HL-60 (cell line): ENCODE measurements at regions not wholly inside any gene's neighbourhood (a gene's known extent, or its start where the extent isn't known, plus 50 kb on each side); places are given as distances from the start of the nearest gene placed in this dataset.

Experiments
- GABPA ChIP-seq: IDR thresholded peaks from 2 replicates; pipeline ENCODE4 v1.6.1; 2012; ENCODE audit warnings: low read depth
- TF ChIP-seq, protein P1 (sequence below): IDR thresholded peaks from one replicate; pipeline ENCODE4 v1.5.1; 2011; ENCODE audit warnings: low read length, control low read depth, inconsistent platforms; ENCODE audit not compliant: insufficient read depth
- TF ChIP-seq, protein P2 (sequence below): IDR thresholded peaks from 2 replicates; pipeline ENCODE4 v1.6.1; 2012; ENCODE audit warnings: low read depth; ENCODE audit not compliant: insufficient replicate concordance

DNA sequence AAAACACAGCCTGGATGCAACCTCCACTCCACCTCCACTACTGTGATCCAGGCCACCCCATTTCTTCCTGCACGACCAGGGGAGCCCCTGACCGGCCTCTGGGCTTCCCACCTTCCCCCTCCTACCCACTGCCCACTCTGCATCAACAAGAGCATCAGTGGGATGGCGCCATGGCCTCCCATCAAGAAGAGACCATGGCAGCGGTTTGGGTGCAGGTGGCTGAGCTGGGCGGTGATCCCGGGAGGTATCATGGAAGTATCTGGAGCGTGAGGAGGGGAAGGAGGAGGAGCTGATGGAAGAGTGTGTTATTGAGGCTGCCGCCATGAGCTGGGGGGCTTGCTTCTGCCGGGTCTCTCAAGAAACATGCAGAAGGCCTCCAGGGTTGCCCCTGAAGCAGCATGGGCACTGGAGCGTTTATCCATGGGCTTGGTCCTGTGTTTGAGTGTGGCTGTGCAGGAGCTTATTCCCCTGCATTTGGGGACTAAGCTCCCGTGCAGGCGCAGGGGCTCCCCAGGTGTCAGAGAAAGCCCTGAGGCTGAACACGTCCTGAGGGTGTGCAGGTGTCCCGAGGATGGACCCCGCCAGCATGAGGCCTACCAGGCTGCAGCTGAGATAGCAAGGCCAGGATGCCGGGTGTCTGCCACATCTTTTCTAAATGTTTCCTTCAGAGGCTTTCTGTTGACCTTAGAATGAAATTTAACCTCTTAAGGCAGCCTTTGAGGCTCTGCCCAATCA is 99.2 kb upstream of the PCBD1 start:
- TF ChIP-seq, protein P1, sequence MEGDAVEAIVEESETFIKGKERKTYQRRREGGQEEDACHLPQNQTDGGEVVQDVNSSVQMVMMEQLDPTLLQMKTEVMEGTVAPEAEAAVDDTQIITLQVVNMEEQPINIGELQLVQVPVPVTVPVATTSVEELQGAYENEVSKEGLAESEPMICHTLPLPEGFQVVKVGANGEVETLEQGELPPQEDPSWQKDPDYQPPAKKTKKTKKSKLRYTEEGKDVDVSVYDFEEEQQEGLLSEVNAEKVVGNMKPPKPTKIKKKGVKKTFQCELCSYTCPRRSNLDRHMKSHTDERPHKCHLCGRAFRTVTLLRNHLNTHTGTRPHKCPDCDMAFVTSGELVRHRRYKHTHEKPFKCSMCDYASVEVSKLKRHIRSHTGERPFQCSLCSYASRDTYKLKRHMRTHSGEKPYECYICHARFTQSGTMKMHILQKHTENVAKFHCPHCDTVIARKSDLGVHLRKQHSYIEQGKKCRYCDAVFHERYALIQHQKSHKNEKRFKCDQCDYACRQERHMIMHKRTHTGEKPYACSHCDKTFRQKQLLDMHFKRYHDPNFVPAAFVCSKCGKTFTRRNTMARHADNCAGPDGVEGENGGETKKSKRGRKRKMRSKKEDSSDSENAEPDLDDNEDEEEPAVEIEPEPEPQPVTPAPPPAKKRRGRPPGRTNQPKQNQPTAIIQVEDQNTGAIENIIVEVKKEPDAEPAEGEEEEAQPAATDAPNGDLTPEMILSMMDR, result no peak
- TF ChIP-seq, protein P2, sequence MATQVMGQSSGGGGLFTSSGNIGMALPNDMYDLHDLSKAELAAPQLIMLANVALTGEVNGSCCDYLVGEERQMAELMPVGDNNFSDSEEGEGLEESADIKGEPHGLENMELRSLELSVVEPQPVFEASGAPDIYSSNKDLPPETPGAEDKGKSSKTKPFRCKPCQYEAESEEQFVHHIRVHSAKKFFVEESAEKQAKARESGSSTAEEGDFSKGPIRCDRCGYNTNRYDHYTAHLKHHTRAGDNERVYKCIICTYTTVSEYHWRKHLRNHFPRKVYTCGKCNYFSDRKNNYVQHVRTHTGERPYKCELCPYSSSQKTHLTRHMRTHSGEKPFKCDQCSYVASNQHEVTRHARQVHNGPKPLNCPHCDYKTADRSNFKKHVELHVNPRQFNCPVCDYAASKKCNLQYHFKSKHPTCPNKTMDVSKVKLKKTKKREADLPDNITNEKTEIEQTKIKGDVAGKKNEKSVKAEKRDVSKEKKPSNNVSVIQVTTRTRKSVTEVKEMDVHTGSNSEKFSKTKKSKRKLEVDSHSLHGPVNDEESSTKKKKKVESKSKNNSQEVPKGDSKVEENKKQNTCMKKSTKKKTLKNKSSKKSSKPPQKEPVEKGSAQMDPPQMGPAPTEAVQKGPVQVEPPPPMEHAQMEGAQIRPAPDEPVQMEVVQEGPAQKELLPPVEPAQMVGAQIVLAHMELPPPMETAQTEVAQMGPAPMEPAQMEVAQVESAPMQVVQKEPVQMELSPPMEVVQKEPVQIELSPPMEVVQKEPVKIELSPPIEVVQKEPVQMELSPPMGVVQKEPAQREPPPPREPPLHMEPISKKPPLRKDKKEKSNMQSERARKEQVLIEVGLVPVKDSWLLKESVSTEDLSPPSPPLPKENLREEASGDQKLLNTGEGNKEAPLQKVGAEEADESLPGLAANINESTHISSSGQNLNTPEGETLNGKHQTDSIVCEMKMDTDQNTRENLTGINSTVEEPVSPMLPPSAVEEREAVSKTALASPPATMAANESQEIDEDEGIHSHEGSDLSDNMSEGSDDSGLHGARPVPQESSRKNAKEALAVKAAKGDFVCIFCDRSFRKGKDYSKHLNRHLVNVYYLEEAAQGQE, result no peak
- no peak for TF ChIP-seq GABPA
